Loucy (cell line): ENCODE measurements at regions not wholly inside any gene's neighbourhood (a gene's known extent, or its start where the extent isn't known, plus 50 kb on each side); places are given as distances from the start of the nearest gene placed in this dataset.

Experiments used
- H2AFZ ChIP-seq: fragments of 200-600 bp; sonication (generic); 2 replicates; pipeline ENCODE4 v1.6.0; 2016; ENCODE audit warnings: antibody characterized with exemption, mild to moderate bottlenecking, low read length, moderate library complexity
- H3F3A ChIP-seq: fragments of 200-600 bp; 2 replicates; pipeline ENCODE4 v1.6.0; 2016; ENCODE audit warnings: antibody characterized with exemption, low read depth, mild to moderate bottlenecking
- H3K27me3 ChIP-seq: fragments of 200-600 bp; sonication (generic); 2 replicates; pipeline ENCODE4 v1.6.1; 2014; ENCODE audit warnings: low read length, mild to moderate bottlenecking; ENCODE audit not compliant: insufficient read depth, poor library complexity, severe bottlenecking
- H3K36me3 ChIP-seq: fragments of 200-600 bp; sonication (generic); 2 replicates; pipeline ENCODE4 v1.6.1; 2016; ENCODE audit warnings: low read length; ENCODE audit not compliant: insufficient read depth
- H3K4me1 ChIP-seq: fragments of 200-600 bp; sonication (generic); 2 replicates; pipeline ENCODE4 v1.5.1; 2014; ENCODE audit warnings: low read length, mild to moderate bottlenecking; ENCODE audit not compliant: insufficient read depth, poor library complexity, severe bottlenecking
- H3K4me2 ChIP-seq: fragments of 200-600 bp; sonication (generic); 2 replicates; pipeline ENCODE4 v1.6.0; 2014; ENCODE audit warnings: antibody characterized with exemption, low read length, low read depth, mild to moderate bottlenecking; ENCODE audit not compliant: poor library complexity, severe bottlenecking
- H3K4me3 ChIP-seq: fragments of 200-600 bp; sonication (generic); 2 replicates; pipeline ENCODE4 v1.5.1; 2014; ENCODE audit warnings: low read length, mild to moderate bottlenecking, mixed read lengths; ENCODE audit not compliant: poor library complexity, severe bottlenecking
- H3K79me2 ChIP-seq: fragments of 200-600 bp; sonication (generic); 2 replicates; pipeline ENCODE4 v1.6.1; 2014; ENCODE audit warnings: low read length; ENCODE audit not compliant: insufficient read depth
- H3K9ac ChIP-seq: fragments of 200-600 bp; sonication (generic); 2 replicates; pipeline ENCODE4 v1.6.0; 2014; ENCODE audit warnings: mild to moderate bottlenecking, low read depth, low read length, moderate library complexity; ENCODE audit not compliant: poor library complexity, severe bottlenecking
- H3K9me2 ChIP-seq: fragments of 200-600 bp; sonication (generic); replicated peaks from 2 replicates; pipeline ENCODE4 v1.6.1; 2016; ENCODE audit warnings: low read depth, low read length, mixed read lengths
- H3K9me3 ChIP-seq: fragments of 200-600 bp; sonication (generic); 2 replicates; pipeline ENCODE4 v1.6.1; 2014; ENCODE audit warnings: mild to moderate bottlenecking, antibody characterized with exemption, low read length, low read depth; ENCODE audit not compliant: insufficient read depth
- H4K20me1 ChIP-seq: fragments of 200-600 bp; sonication (generic); 2 replicates; pipeline ENCODE4 v1.6.0; 2014; ENCODE audit warnings: antibody characterized with exemption, low read length, mild to moderate bottlenecking; ENCODE audit not compliant: insufficient read depth, poor library complexity, severe bottlenecking
- CTCF ChIP-seq: fragments of 200-600 bp; sonication (generic); conservative IDR thresholded peaks from 2 replicates; pipeline ENCODE4 v1.5.1; 2014; ENCODE audit warnings: mild to moderate bottlenecking, antibody characterized with exemption, low read length
- EZH2phosphoT487 ChIP-seq: fragments of 200-600 bp; IDR thresholded peaks from 2 replicates; pipeline ENCODE4 v1.6.1; 2018; ENCODE audit warnings: antibody characterized with exemption, mild to moderate bottlenecking, moderate library complexity, borderline replicate concordance

GRCh38 chr12:127223011-127223410 lies 1044.0 kb upstream of the TMEM132C start:
- Histone ChIP-seq H3K9me3 (no peaks in the 10 kb centered on the region), H3K4me3 (no peak overlapping the region), H2AFZ (no peak overlapping the region), H3K36me3 (no peaks in the 10 kb centered on the region), H3K9ac (no peak overlapping the region), H3K4me2 (no peak overlapping the region), H3K4me1 (no peaks in the 10 kb centered on the region), H3K27me3 (no peaks in the 10 kb centered on the region), H3K79me2 (no peaks in the 10 kb centered on the region), H4K20me1 (no peaks in the 10 kb centered on the region), H3K9me2 (no peaks in the 10 kb centered on the region), H3F3A (no peaks in the 10 kb centered on the region)
- TF ChIP-seq CTCF (no peak), EZH2phosphoT487 (no peak)

GRCh38 chr12:127223731-127224130 lies 1043.2 kb upstream of the TMEM132C start:
- no peaks in the 10 kb centered on the region for H3K36me3 ChIP-seq
- no peaks in the 10 kb centered on the region for H4K20me1 ChIP-seq
- H2AFZ ChIP-seq, result no peak overlapping the region

GRCh38 chr12:127230843-127231260 lies 1036.1 kb upstream of the TMEM132C start:
- Histone ChIP-seq H3K4me1 (no peaks in the 10 kb centered on the region), H3K4me2 (no peak overlapping the region), H3K9ac (no peak overlapping the region), H3K79me2 (no peaks in the 10 kb centered on the region), H2AFZ (no peak overlapping the region), H3K9me3 (no peaks in the 10 kb centered on the region), H3K36me3 (no peaks in the 10 kb centered on the region), H3K27me3 (no peaks in the 10 kb centered on the region), H3K9me2 (no peaks in the 10 kb centered on the region), H4K20me1 (no peaks in the 10 kb centered on the region), H3K4me3 (no peak overlapping the region), H3F3A (no peaks in the 10 kb centered on the region)
- TF ChIP-seq EZH2phosphoT487 (no peak), CTCF (no peak)

More at GRCh38 chr12:127223731-127224130, 1043.2 kb upstream of the TMEM132C start:
- H3F3A ChIP-seq, result no peaks in the 10 kb centered on the region
- no peak overlapping the region for H3K4me2 ChIP-seq
- no peaks in the 10 kb centered on the region for H3K4me1 ChIP-seq
- no peaks in the 10 kb centered on the region for H3K79me2 ChIP-seq
- TF ChIP-seq EZH2phosphoT487 (no peak), CTCF (no peak)
- H3K27me3 ChIP-seq, result no peaks in the 10 kb centered on the region
- no peaks in the 10 kb centered on the region for H3K9me3 ChIP-seq
- H3K9me2 ChIP-seq, result no peaks in the 10 kb centered on the region
- H3K9ac ChIP-seq, result no peak overlapping the region
- no peak overlapping the region for H3K4me3 ChIP-seq
